Prostate gland (tissue), 2 donors: ENCODE measurements at regions not wholly inside any gene's neighbourhood (a gene's known extent, or its start where the extent isn't known, plus 50 kb on each side); places are given as distances from the start of the nearest gene placed in this dataset.

Source experiments
- DNase-seq: peaks from one replicate; pipeline ENCODE4 v3.0.0-alpha.2; 2019; ENCODE audit warnings: low spot score
- H3K27ac ChIP-seq, 2 donors: fragments of 200-600 bp; sonication (generic); 2 replicates each; pipeline ENCODE4 v1.5.1; 2017 to 2019
- H3K27me3 ChIP-seq: fragments of 200-600 bp; sonication (generic); replicated peaks from 2 replicates; pipeline ENCODE4 v1.5.1; 2019; ENCODE audit not compliant: insufficient read depth
- H3K36me3 ChIP-seq, 2 donors: fragments of 200-600 bp; sonication (generic); 1 replicate in 1 of 2; 2 replicates in 1 of 2; pipeline versions ENCODE4 v1.5.1 to v1.8.1; 2017 to 2019
- H3K4me1 ChIP-seq: fragments of 200-600 bp; sonication (generic); replicated peaks from 2 replicates; pipeline ENCODE4 v1.5.1; 2019
- H3K4me3 ChIP-seq, 2 donors: fragments of 200-600 bp; sonication (generic); 2 replicates each; pipeline ENCODE4 v1.5.1; 2017 to 2019
- H3K9me3 ChIP-seq: fragments of 200-600 bp; sonication (generic); 2 replicates; pipeline ENCODE4 v1.5.1; 2017
- POLR2A ChIP-seq: fragments of 450-650 bp; IDR thresholded peaks from one replicate; pipeline ENCODE4 v1.6.1; 2016; ENCODE audit warnings: antibody characterized with exemption, mild to moderate bottlenecking
- POLR2AphosphoS5 ChIP-seq: sonication (generic); formaldehyde crosslinking; IDR thresholded peaks from one replicate; pipeline ENCODE4 v1.6.1; 2017; ENCODE audit warnings: antibody characterized with exemption
- WGBS: methylation state at CpG from one replicate; pipeline ENCODE4 v1.1.5; 2018; 5-methylcytosine and 5-hydroxymethylcytosine counted together
- intact Hi-C: fragments of 100-400 bp; cut with DNase I; formaldehyde crosslinking; loops from one replicate; pipeline ENCODE4 v1.14.2; 2022
- TF ChIP-seq, protein P1 (sequence below), 4 experiments: fragments of 200-600 bp in 2 of 4; fragments of 450-650 bp in 2 of 4; sonication (generic) in 2 of 4; IDR thresholded peaks; 1 replicate in 3 of 4; 2 replicates in 1 of 4; pipeline ENCODE4 v1.5.1; 2016 to 2019; ENCODE audit warnings: antibody characterized with exemption in 4 of 4, mild to moderate bottlenecking in 2 of 4, moderate library complexity in 2 of 4

DNA sequence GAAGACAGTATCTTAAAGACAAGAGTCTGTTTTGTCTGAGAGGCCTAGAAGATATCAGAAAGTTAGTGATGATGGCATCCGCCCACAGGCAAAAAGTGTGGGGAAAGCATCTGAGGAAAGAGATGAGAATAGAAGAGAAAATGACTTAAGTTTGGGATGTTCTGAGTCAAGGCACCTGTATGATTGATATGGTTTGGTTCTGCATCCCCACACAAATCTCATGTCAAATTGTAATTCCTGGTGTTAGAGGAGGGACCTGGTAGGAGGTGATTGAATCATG is 568.2 kb upstream of the MGMT start:
- TF ChIP-seq POLR2A (no peak), POLR2AphosphoS5 (no peak)
- TF ChIP-seq, protein P1, sequence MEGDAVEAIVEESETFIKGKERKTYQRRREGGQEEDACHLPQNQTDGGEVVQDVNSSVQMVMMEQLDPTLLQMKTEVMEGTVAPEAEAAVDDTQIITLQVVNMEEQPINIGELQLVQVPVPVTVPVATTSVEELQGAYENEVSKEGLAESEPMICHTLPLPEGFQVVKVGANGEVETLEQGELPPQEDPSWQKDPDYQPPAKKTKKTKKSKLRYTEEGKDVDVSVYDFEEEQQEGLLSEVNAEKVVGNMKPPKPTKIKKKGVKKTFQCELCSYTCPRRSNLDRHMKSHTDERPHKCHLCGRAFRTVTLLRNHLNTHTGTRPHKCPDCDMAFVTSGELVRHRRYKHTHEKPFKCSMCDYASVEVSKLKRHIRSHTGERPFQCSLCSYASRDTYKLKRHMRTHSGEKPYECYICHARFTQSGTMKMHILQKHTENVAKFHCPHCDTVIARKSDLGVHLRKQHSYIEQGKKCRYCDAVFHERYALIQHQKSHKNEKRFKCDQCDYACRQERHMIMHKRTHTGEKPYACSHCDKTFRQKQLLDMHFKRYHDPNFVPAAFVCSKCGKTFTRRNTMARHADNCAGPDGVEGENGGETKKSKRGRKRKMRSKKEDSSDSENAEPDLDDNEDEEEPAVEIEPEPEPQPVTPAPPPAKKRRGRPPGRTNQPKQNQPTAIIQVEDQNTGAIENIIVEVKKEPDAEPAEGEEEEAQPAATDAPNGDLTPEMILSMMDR (IDR thresholded peaks at IDR 0.05) = no peak
- WGBS = 94% methylated on average over 1 of the region's 1 CpG

DNA sequence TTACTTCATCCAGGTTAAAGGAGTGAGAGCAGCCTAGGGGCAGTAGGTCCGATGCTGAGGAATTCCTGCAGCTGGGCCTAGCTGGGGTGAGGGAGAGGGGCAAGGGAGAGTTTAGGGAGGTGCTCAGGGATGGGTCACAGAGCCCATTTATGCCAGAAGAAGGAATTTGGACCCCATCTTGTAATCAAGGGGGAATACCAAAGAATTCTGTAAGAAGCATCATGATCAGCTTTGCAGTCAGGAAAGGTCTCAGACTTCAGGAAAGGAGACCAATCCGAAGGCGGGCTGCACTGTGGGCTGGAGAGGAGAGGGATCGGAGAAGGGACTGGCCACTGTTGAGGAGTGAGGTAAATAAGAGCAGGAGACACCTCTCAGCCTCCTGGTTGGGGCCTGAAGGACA is 566.6 kb upstream of the MGMT start:
- TF ChIP-seq, protein P1 (IDR thresholded peaks at IDR 0.05) = no peak
- TF ChIP-seq POLR2A (no peak), POLR2AphosphoS5 (no peak)
- no peaks in the 10 kb centered on the region for H3K27me3 ChIP-seq
- WGBS = 90% methylated on average over 4 of the region's 4 CpGs
- no peaks in the 10 kb centered on the region for H3K9me3 ChIP-seq
- no peaks in the 10 kb centered on the region for H3K36me3 ChIP-seq
- peaks cover 21% of the 10 kb centered on the region for H3K4me1 ChIP-seq
- intact Hi-C loops = no loop called here
- no peak for DNase-seq
- H3K4me3 ChIP-seq = no peak overlapping the region
- H3K27ac ChIP-seq = peak overlapping the region in 1 of 2 donors; percentile 34

More for the DNA sequence above, 568.2 kb upstream of the MGMT start:
- no peak overlapping the region for H3K4me3 ChIP-seq
- H3K9me3 ChIP-seq = no peaks in the 10 kb centered on the region
- no peak for DNase-seq
- intact Hi-C loops = no loop called here
- H3K27me3 ChIP-seq = no peaks in the 10 kb centered on the region
- H3K4me1 ChIP-seq = peaks cover 21% of the 10 kb centered on the region
- peak overlapping the region in 1 of 2 donors; percentile 62 for H3K27ac ChIP-seq
- H3K36me3 ChIP-seq = no peaks in the 10 kb centered on the region

- no peaks in the 10 kb centered on the region for H3K9me3 ChIP-seq
- TF ChIP-seq, protein P1 (IDR thresholded peaks at IDR 0.05) = no peak
- TF ChIP-seq POLR2AphosphoS5 (no peak), POLR2A (no peak)
- H3K27me3 ChIP-seq = no peaks in the 10 kb centered on the region
- no peaks in the 10 kb centered on the region for H3K36me3 ChIP-seq
- peak overlapping the region in 1 of 2 donors; percentile 34 for H3K27ac ChIP-seq
- peaks cover 16% of the 10 kb centered on the region for H3K4me1 ChIP-seq
- H3K4me3 ChIP-seq = no peak overlapping the region
- intact Hi-C loops = no loop called here
- no peak for DNase-seq
These were observed 565.8 kb upstream of the MGMT start for GRCh38 chr10:128901236-128901635.

- no peak overlapping the region for H3K4me3 ChIP-seq
- H3K27ac ChIP-seq = no peak overlapping the region
- WGBS = 82% methylated on average over 2 of the region's 2 CpGs
- H3K4me1 ChIP-seq = peaks cover 15% of the 10 kb centered on the region
- no peak for TF ChIP-seq POLR2AphosphoS5
- TF ChIP-seq, protein P1 (IDR thresholded peaks at IDR 0.05) = no peak
- no peak for TF ChIP-seq POLR2A
- intact Hi-C loops = no loop called here
- no peaks in the 10 kb centered on the region for H3K9me3 ChIP-seq
- DNase-seq = no peak
- no peaks in the 10 kb centered on the region for H3K36me3 ChIP-seq
- H3K27me3 ChIP-seq = no peaks in the 10 kb centered on the region
These were observed 564.9 kb upstream of the MGMT start for GRCh38 chr10:128902031-128902710.

GRCh38 chr10:128907155-128907941 is 559.7 kb upstream of the MGMT start:
- Histone ChIP-seq H3K36me3 (no peaks in the 10 kb centered on the region), H3K9me3 (no peaks in the 10 kb centered on the region), H3K4me3 (no peak overlapping the region), H3K27me3 (no peaks in the 10 kb centered on the region), H3K27ac (no peak overlapping the region), H3K4me1 (no peaks in the 10 kb centered on the region)
- WGBS = 74% methylated on average over 20 of the region's 20 CpGs
- no peak for DNase-seq
- intact Hi-C loops = no loop called here
- TF ChIP-seq POLR2AphosphoS5 = no peak
- TF ChIP-seq, protein P1 (IDR thresholded peaks at IDR 0.05) = no peak
